HG03108 (cell line): ENCODE measurements at regions not wholly inside any gene's neighbourhood (a gene's known extent, or its start where the extent isn't known, plus 50 kb on each side); places are given as distances from the start of the nearest gene placed in this dataset.
A peak's percentile ranks its signal among the peaks of the same experiment; 100 is the strongest.
"Not testable (repeated sequence)": the region's sequence is repeated elsewhere in the genome, so short reads cannot be mapped to it uniquely, and the experiment has no call there.

Source experiments
- ATAC-seq: cut with Tn5 transposase; IDR thresholded peaks from one replicate; pipeline ENCODE4 v1.9.1; 2021; ENCODE audit warnings: moderate library complexity; ENCODE audit not compliant: unreplicated experiment

GRCh38 chr2:48178611-48179010, 135.9 kb upstream of the FOXN2 start:
- no peak for ATAC-seq

GRCh38 chr2:48180557-48180956, 133.9 kb upstream of the FOXN2 start:
- no peak for ATAC-seq

GRCh38 chr2:48183276-48183675, 131.2 kb upstream of the FOXN2 start:
- ATAC-seq, result no peak

- ATAC-seq, result no peak
Observed at GRCh38 chr2:48183991-48184390, 130.5 kb upstream of the FOXN2 start.

- ATAC-seq, result no peak
Observed at GRCh38 chr2:48187503-48187902, 127.0 kb upstream of the FOXN2 start.

- no peak for ATAC-seq
Observed at GRCh38 chr2:48189552-48190228, 124.8 kb upstream of the FOXN2 start.

GRCh38 chr2:48190230-48190629, 124.3 kb upstream of the FOXN2 start:
- ATAC-seq, result no peak

DNA sequence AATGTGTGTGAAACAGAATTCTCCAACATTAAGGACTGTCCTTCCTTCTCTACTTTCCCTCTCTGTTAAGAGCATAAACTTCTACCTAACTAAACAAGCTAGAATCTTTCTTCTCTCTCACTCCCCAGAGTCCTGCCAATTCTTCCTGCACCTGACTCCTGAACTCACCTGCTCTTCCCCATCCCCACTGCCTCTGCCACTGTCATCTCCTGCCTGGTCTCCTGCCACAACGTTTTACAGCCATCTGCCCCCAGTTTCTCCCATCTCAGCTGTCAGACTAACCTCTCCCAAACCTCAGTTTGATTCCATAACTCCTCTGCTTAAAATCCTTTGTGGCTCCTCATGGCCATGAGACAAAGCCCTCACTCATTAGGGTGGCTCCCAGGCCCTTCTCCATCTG, 119.8 kb upstream of the FOXN2 start:
- no peak for ATAC-seq

- ATAC-seq, result no peak
Observed at GRCh38 chr2:48195169-48195568, 119.3 kb upstream of the FOXN2 start.

- ATAC-seq, result no peak
Observed at GRCh38 chr2:48197618-48198017, 116.9 kb upstream of the FOXN2 start.

GRCh38 chr2:48198371-48198770, 116.1 kb upstream of the FOXN2 start:
- ATAC-seq, result no peak

GRCh38 chr2:48199070-48199469, 115.4 kb upstream of the FOXN2 start:
- no peak for ATAC-seq

GRCh38 chr2:48200620-48201293, 113.7 kb upstream of the FOXN2 start:
- no peak for ATAC-seq

DNA sequence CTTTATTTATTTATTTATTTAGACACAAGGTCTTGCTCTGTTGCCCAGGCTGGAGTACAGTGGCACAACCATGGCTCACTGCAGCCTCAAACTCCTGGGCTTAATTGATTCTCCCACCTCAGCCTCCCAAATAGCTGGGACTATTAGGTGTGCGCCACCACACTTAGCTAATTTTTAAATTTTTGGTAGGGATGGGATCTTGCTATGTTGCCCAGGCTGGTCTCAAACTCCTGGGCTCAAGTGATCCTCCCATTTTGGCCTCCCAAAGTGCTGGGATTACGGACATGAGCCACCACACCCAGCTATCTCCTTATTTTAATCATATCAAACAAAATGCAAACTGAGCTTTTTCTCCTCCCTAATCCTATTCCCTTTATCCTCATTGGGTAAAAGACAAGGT, 113.0 kb upstream of the FOXN2 start:
- ATAC-seq, result not testable (repeated sequence)

- no peak for ATAC-seq
Observed at GRCh38 chr2:48202863-48203642, 111.4 kb upstream of the FOXN2 start.

DNA sequence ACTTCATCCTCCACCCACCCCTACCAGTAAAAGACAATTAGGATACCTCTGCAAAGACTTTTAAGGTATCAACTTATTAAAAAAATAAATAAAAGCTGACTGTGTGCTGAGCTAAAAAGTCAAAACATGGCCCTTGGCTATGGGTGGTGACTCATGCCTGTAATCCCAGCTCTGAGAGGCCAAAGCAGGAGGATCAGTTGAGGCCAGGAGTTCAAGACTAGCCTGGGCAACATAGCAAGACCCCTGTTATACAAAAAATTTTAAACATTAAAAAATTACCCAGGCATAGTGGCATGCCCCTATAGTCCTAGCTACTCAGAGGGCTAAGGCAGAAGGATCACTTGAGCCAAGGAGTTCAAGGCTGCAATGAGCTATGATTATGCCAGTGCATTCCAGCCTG, 110.8 kb upstream of the FOXN2 start:
- ATAC-seq, result no peak

- ATAC-seq, result no peak
Observed at GRCh38 chr2:48204750-48205136, 109.7 kb upstream of the FOXN2 start.

DNA sequence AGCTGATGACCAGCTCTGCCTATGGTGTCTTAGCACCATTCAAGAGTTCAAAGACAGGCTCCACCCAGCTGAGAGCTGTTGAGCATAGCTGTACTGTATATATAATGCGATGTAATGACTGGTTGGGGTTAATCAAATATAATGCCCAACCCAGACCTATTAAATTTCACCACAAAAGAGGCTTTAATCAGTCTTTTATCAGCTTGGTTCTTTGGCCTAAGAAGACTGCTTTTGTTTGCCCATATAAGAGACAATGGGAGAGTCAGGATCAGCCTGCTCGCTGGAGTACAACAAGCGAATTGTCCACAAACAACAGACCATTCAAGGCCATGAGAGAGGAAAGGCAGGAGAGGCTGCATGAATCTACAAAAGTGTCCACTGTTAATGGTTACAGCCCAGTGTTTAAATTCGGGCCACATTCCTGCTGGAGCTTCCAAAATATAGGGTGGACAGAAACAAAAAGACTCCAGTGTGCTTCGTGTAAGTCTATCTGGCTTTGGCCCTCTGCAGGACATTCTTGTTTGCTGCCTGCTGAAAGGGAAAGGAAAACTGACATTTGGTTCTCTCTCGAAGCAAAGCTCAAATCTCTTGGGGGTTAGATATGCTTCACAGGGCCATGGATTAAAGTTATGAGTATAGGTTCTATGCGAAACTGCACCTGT, 109.2 kb upstream of the FOXN2 start:
- peak; percentile 81 for ATAC-seq

DNA sequence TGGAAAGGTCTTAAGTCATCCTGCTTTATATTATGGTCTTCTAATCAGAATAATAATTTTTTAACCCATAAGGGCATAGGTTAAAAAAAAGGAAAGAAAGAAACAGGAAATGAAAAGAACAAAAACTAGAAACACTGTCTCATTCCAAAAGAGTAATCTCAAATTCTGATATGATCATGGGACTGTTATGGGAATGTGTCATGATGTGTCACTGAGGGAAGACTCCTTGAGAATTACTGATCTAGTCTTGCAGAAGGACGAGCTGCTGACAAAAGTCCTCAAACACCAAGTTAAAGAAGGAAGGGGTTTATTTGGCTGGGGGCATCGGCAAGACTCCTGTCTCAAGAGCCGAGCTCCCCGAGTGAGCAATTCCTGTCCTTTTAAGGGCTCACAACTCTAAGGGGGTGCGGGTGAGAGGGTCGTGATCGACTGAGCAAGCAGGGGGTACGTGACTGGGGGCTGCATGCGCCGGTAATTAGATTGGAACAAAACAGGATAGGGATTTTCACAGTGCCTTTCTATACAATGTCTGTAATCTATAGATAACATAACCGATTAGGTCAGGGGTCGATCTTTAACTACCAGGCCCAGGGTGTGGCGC, 108.3 kb upstream of the FOXN2 start:
- ATAC-seq, result not testable (repeated sequence)

DNA sequence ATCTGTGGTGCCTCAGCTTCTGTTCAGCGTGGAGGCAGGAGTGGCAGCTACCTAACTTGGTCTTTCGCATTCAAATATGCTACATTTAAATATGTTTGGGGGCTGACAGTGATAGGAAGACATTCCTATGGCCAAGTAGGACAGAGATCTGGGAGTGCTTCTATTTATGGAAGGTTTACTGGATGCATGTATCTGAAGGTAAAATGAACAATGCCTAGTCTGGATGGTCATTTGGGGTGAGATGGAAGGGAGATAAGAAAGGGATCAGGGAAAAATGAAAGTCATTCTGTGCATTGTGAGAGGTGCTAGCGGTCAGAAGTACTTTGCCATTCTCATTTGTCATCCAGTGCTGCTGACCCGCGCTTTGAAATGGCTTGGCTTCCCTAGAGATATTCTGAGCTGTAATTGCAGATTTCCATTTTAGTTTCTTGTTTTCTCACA, 107.3 kb upstream of the FOXN2 start:
- ATAC-seq, result no peak

- no peak for ATAC-seq
Observed at GRCh38 chr2:48207851-48208250, 106.6 kb upstream of the FOXN2 start.
